ENCODE measurements at regions not wholly inside any gene's neighbourhood (a gene's known extent, or its start where the extent isn't known, plus 50 kb on each side); places are given as distances from the start of the nearest gene placed in this dataset.

- no peak for TF ChIP-seq CTCF (IDR thresholded peaks at IDR 0.05)
- ATAC-seq (ENCODE audit: low read depth) = no peak
- Mint-ChIP-seq H3K9me3 (no peaks in the 10 kb centered on the region), H3K36me3 (ENCODE audit: low read depth) (no peaks in the 10 kb centered on the region), H3K27ac (no peak overlapping the region), H3K4me1 (no peaks in the 10 kb centered on the region), H3K4me3 (no peak overlapping the region), H3K27me3 (peaks cover 18% of the 10 kb centered on the region)
- intact Hi-C loops (cut with micrococcal nuclease) = no loop called here
- POLR2A ChIA-PET = no interaction called here
- DNase-seq = no peak
- CTCF ChIA-PET = no interaction called here
Observed at GRCh38 chr13:111531505-111531904, 211.1 kb downstream of the TEX29 start.

GRCh38 chr13:111532111-111532510 is 211.7 kb downstream of the TEX29 start:
- intact Hi-C loops (cut with micrococcal nuclease) = no loop called here
- CTCF ChIA-PET = no interaction called here
- Mint-ChIP-seq H3K9me3 (no peaks in the 10 kb centered on the region), H3K36me3 (ENCODE audit: low read depth) (no peaks in the 10 kb centered on the region), H3K4me3 (no peak overlapping the region), H3K27me3 (peaks cover 23% of the 10 kb centered on the region), H3K4me1 (no peaks in the 10 kb centered on the region), H3K27ac (no peak overlapping the region)
- POLR2A ChIA-PET = no interaction called here
- TF ChIP-seq CTCF (IDR thresholded peaks at IDR 0.05) = no peak
- ATAC-seq (ENCODE audit: low read depth) (no peak), DNase-seq (no peak)

- H3K27ac Mint-ChIP-seq = no peak overlapping the region
- no peaks in the 10 kb centered on the region for H3K4me1 Mint-ChIP-seq
- CTCF ChIA-PET = no interaction called here
- POLR2A ChIA-PET = no interaction called here
- no peak for ATAC-seq (ENCODE audit: low read depth)
- DNase-seq = no peak
- TF ChIP-seq CTCF (IDR thresholded peaks at IDR 0.05) = no peak
- H3K4me3 Mint-ChIP-seq = no peak overlapping the region
- no peaks in the 10 kb centered on the region for H3K9me3 Mint-ChIP-seq
- H3K27me3 Mint-ChIP-seq = peaks cover 23% of the 10 kb centered on the region
- no peaks in the 10 kb centered on the region for H3K36me3 Mint-ChIP-seq (ENCODE audit: low read depth)
- intact Hi-C loops (cut with micrococcal nuclease) = no loop called here
Observed at GRCh38 chr13:111533900-111534683, 213.7 kb downstream of the TEX29 start.

- H3K4me3 Mint-ChIP-seq = no peak overlapping the region
- H3K36me3 Mint-ChIP-seq (ENCODE audit: low read depth) = no peaks in the 10 kb centered on the region
- no peak overlapping the region for H3K27ac Mint-ChIP-seq
- ATAC-seq (ENCODE audit: low read depth) = no peak
- TF ChIP-seq CTCF (IDR thresholded peaks at IDR 0.05) = no peak
- H3K27me3 Mint-ChIP-seq = peaks cover 23% of the 10 kb centered on the region
- no peaks in the 10 kb centered on the region for H3K4me1 Mint-ChIP-seq
- intact Hi-C loops (cut with micrococcal nuclease) = no loop called here
- ChIA-PET CTCF (no interaction called here), POLR2A (no interaction called here)
- DNase-seq = no peak
- H3K9me3 Mint-ChIP-seq = no peaks in the 10 kb centered on the region
Observed at GRCh38 chr13:111534751-111535522, 214.5 kb downstream of the TEX29 start.

GRCh38 chr13:111535523-111535811 is 215.0 kb downstream of the TEX29 start:
- no peaks in the 10 kb centered on the region for H3K9me3 Mint-ChIP-seq
- no peaks in the 10 kb centered on the region for H3K4me1 Mint-ChIP-seq
- no peak for TF ChIP-seq CTCF (IDR thresholded peaks at IDR 0.05)
- no peaks in the 10 kb centered on the region for H3K36me3 Mint-ChIP-seq (ENCODE audit: low read depth)
- ATAC-seq (ENCODE audit: low read depth) (no peak), DNase-seq (no peak)
- intact Hi-C loops (cut with micrococcal nuclease) = no loop called here
- CTCF ChIA-PET = no interaction called here
- no peak overlapping the region for H3K27ac Mint-ChIP-seq
- no peak overlapping the region for H3K4me3 Mint-ChIP-seq
- POLR2A ChIA-PET = no interaction called here
- H3K27me3 Mint-ChIP-seq = peaks cover 23% of the 10 kb centered on the region
